Neural progenitor cell (in vitro differentiated cells): ENCODE measurements at regions not wholly inside any gene's neighbourhood (a gene's known extent, or its start where the extent isn't known, plus 50 kb on each side); places are given as distances from the start of the nearest gene placed in this dataset.

ENCODE experiments used
- CTCF ChIP-seq: fragments of 200-600 bp; sonication (generic); IDR thresholded peaks from 2 replicates; pipeline ENCODE4 v1.5.1; 2017; ENCODE audit warnings: antibody characterized with exemption, mild to moderate bottlenecking
- EZH2 ChIP-seq: fragments of 200-600 bp; sonication (generic); IDR thresholded peaks from 2 replicates; pipeline ENCODE4 v1.6.1; 2017; ENCODE audit warnings: antibody characterized with exemption, mild to moderate bottlenecking, moderate library complexity

GRCh38 chr1:209230314-209230713, 353.2 kb upstream of the CAMK1G start:
- TF ChIP-seq CTCF: no peak
- TF ChIP-seq EZH2: no peak
